Left ventricle myocardium inferior (tissue), 1 donor: ENCODE measurements at regions not wholly inside any gene's neighbourhood (a gene's known extent, or its start where the extent isn't known, plus 50 kb on each side); places are given as distances from the start of the nearest gene placed in this dataset.

Experiments used
- DNase-seq: peaks from one replicate; pipeline ENCODE4 v3.0.0-alpha.2; 2020
- H3K27ac ChIP-seq: fragments of 200-600 bp; replicated peaks from 2 replicates; pipeline ENCODE4 v1.8.0; 2021
- H3K27me3 ChIP-seq: fragments of 200-600 bp; 2 replicates; pipeline ENCODE4 v1.8.0; 2021; ENCODE audit warnings: low read depth
- H3K36me3 ChIP-seq: fragments of 200-600 bp; 2 replicates; pipeline ENCODE4 v1.8.0; 2021
- H3K4me1 ChIP-seq: fragments of 200-600 bp; 2 replicates; pipeline ENCODE4 v1.8.0; 2021
- H3K4me3 ChIP-seq: fragments of 200-600 bp; 2 replicates; pipeline ENCODE4 v1.8.0; 2021; ENCODE audit warnings: mild to moderate bottlenecking, moderate library complexity
- H3K9me3 ChIP-seq: fragments of 200-600 bp; replicated peaks from 2 replicates; pipeline ENCODE4 v1.8.0; 2021
- intact Hi-C: fragments of 100-400 bp; cut with micrococcal nuclease; formaldehyde crosslinking; loops from one replicate; pipeline ENCODE4 v1.11.0; 2022
- TF ChIP-seq, protein P1 (sequence below): fragments of 200-600 bp; IDR thresholded peaks from 2 replicates; pipeline ENCODE4 v1.8.0; 2021; ENCODE audit warnings: antibody characterized with exemption, mild to moderate bottlenecking, borderline replicate concordance
- donor health status: DM: no; HTN: yes; CAD: no; lungs with severe emphysema.

DNA sequence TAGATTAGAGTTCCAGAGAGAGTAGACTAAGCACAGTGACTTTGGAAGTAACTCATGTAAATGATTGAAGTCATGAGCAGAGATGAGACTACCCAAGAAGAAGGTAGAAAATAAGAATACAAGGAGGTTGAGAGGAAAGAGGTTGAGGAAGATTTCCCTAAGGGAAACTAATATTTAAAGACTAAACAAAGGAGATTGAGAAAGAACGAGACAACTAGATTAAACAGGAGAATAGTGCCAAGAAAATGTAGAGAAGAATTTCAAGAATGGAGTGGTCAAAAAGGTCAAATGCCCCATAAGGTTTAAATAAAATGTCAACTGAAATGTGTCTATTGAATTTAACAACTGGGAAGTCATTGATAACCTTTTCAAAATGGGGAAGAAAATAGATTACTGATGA lies 59.0 kb downstream of the RPS29 start:
- Histone ChIP-seq H3K27me3 (no peaks in the 10 kb centered on the region), H3K36me3 (no peaks in the 10 kb centered on the region), H3K27ac (no peak overlapping the region), H3K4me1 (no peaks in the 10 kb centered on the region), H3K9me3 (no peaks in the 10 kb centered on the region), H3K4me3 (no peak overlapping the region)
- no peak for DNase-seq
- TF ChIP-seq, protein P1, sequence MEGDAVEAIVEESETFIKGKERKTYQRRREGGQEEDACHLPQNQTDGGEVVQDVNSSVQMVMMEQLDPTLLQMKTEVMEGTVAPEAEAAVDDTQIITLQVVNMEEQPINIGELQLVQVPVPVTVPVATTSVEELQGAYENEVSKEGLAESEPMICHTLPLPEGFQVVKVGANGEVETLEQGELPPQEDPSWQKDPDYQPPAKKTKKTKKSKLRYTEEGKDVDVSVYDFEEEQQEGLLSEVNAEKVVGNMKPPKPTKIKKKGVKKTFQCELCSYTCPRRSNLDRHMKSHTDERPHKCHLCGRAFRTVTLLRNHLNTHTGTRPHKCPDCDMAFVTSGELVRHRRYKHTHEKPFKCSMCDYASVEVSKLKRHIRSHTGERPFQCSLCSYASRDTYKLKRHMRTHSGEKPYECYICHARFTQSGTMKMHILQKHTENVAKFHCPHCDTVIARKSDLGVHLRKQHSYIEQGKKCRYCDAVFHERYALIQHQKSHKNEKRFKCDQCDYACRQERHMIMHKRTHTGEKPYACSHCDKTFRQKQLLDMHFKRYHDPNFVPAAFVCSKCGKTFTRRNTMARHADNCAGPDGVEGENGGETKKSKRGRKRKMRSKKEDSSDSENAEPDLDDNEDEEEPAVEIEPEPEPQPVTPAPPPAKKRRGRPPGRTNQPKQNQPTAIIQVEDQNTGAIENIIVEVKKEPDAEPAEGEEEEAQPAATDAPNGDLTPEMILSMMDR: no peak
- intact Hi-C loops: no loop called here

DNA sequence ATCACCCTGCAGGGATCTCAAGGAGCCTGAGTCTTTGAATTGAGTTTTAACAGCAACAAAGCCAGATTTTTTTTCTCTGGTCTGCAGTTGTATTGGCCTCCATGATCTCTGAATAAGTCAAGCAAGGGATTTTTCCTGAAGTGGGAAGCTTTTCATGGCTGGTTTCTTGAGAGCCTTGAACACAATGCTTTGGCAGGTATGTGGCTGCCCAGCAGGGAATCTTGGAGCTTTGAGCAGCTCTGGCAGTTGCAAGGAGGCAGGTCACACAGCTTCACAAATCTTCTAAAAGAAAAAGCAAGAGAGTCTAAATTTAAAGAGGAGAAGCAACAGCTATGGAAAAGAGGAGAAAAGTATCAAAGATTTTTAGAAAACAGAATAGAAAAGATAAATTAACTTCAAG lies 60.1 kb downstream of the RPS29 start:
- intact Hi-C loops: no loop called here
- DNase-seq: no peak
- Histone ChIP-seq H3K36me3 (no peaks in the 10 kb centered on the region), H3K4me3 (no peak overlapping the region), H3K4me1 (no peaks in the 10 kb centered on the region), H3K27ac (no peak overlapping the region), H3K27me3 (no peaks in the 10 kb centered on the region), H3K9me3 (no peaks in the 10 kb centered on the region)
- TF ChIP-seq, protein P1: no peak

DNA sequence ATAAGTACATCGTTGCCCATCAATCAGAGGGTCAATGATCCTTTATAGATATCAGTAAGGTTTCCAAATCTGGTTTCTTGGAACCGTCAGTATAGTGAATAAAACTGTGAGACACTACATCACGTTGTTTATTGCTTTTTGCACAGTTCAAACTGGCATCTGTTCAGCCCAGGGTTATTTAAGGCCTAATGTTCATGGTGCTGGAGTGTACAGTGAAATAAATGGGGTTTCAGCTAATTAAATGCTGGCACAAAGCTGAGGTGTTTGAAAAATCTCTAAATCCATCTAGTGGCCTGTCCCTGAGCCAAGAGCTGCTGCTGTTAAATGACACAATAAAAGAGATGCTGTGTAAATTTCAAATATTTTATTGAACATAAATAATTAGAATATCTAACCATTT lies 69.9 kb downstream of the RPS29 start:
- H3K4me3 ChIP-seq: no peak overlapping the region
- H3K36me3 ChIP-seq: no peaks in the 10 kb centered on the region
- intact Hi-C loops: no loop called here
- peaks cover 3% of the 10 kb centered on the region for H3K27me3 ChIP-seq
- H3K27ac ChIP-seq: no peak overlapping the region
- no peaks in the 10 kb centered on the region for H3K4me1 ChIP-seq
- no peaks in the 10 kb centered on the region for H3K9me3 ChIP-seq
- TF ChIP-seq, protein P1: no peak
- no peak for DNase-seq

DNA sequence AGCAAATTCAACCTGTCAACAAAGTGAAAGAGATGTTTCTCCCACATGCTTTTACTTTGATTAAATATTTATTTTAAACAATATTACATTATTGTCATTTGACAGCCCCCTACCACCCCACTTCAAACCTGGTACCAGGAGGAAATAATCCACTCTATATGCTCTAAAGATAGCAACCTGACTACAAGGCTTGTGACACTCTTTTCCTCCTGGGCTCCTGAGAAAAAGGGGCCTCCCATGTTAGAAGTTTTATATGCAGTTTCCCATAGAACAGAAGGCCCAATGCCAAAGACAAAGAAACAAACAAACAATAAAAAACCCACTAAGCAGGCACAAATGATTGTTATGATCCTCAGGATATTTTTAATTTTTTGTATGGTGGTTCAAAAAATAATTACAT lies 73.6 kb downstream of the RPS29 start:
- no peaks in the 10 kb centered on the region for H3K4me1 ChIP-seq
- H3K27me3 ChIP-seq: no peaks in the 10 kb centered on the region
- intact Hi-C loops: no loop called here
- peaks cover 5% of the 10 kb centered on the region for H3K9me3 ChIP-seq
- DNase-seq: no peak
- H3K27ac ChIP-seq: no peak overlapping the region
- no peaks in the 10 kb centered on the region for H3K36me3 ChIP-seq
- TF ChIP-seq, protein P1: no peak
- H3K4me3 ChIP-seq: no peak overlapping the region

DNA sequence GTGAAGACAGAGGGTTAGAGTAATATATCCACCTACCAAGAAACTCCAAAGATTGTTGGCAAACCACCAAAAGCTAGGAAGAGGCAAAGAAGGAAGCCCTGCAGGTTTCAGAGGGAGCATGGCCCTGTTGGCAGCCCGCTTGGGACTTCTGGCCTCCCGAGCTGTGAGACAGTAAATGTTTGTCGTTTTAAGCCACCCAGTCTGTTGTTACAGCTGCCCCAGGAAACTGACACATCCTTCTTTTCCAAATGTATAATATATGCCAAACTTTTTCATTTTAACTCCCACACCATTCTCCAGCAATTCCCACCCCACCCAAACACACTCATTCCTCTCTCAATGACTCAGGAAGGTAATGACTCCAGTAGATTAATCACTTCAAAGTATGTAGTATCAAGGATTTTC lies 74.0 kb downstream of the RPS29 start:
- Histone ChIP-seq H3K4me1 (no peaks in the 10 kb centered on the region), H3K27me3 (no peaks in the 10 kb centered on the region), H3K36me3 (no peaks in the 10 kb centered on the region), H3K4me3 (no peak overlapping the region), H3K27ac (no peak overlapping the region), H3K9me3 (peaks cover 5% of the 10 kb centered on the region)
- no peak for DNase-seq
- intact Hi-C loops: no loop called here
- TF ChIP-seq, protein P1: no peak

DNA sequence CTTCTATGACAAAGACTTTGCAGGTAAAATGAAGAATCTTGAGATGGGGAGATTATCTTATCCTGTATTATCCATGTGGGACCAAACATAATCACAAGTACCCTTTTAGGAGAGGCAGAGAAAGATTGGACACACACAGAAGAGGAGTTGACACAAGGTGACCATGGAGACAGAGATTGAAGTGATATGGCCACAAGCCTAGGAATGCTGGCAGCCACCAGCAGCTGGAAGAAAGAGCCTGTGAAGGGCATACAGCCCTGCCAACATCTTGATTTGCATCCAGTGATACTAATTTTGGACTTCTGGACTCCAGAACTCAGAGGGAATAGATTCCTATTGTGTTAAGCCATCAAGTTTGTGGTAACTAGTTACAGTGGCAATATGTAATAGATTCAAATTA lies 78.1 kb downstream of the RPS29 start:
- TF ChIP-seq, protein P1: no peak
- Histone ChIP-seq H3K36me3 (no peaks in the 10 kb centered on the region), H3K4me3 (no peak overlapping the region), H3K27me3 (peaks cover 25% of the 10 kb centered on the region), H3K4me1 (no peaks in the 10 kb centered on the region), H3K9me3 (peaks cover 5% of the 10 kb centered on the region), H3K27ac (no peak overlapping the region)
- no peak for DNase-seq
- intact Hi-C loops: no loop called here
